SK-N-SH treated with all-trans-retinoic acid at 6 μM for 48 hours (cell line): ENCODE measurements at regions not wholly inside any gene's neighbourhood (a gene's known extent, or its start where the extent isn't known, plus 50 kb on each side); places are given as distances from the start of the nearest gene placed in this dataset.

Experiments used
- ATAC-seq: fragments of 200-7000 bp; cut with Tn5 transposase; 3 replicates; pipeline ENCODE4 v1.9.1; 2020; ENCODE audit warnings: mild to moderate bottlenecking, moderate library complexity
- ARNTL ChIP-seq: fragments of 450-650 bp; formaldehyde crosslinking; IDR thresholded peaks from 2 replicates; pipeline ENCODE4 v1.5.0; 2020; ENCODE audit warnings: low read depth, mild to moderate bottlenecking, moderate library complexity, borderline replicate concordance
- CREB5 ChIP-seq: fragments of 250-450 bp; sonication (Bioruptor Pico); IDR thresholded peaks from 2 replicates; pipeline ENCODE4 v1.5.1; 2020; ENCODE audit warnings: low read depth, mild to moderate bottlenecking, moderate library complexity
- CSDC2 ChIP-seq: fragments of 250-450 bp; sonication (Bioruptor Pico); IDR thresholded peaks from 2 replicates; pipeline ENCODE4 v1.5.0; 2020; ENCODE audit warnings: mild to moderate bottlenecking, moderate library complexity
- CSRNP3 ChIP-seq: fragments of 250-450 bp; sonication (Bioruptor Pico); IDR thresholded peaks from 2 replicates; pipeline ENCODE4 v1.5.1; 2021; ENCODE audit warnings: mild to moderate bottlenecking, moderate library complexity
- ESRRG ChIP-seq: fragments of 250-450 bp; sonication (Bioruptor Pico); IDR thresholded peaks from 2 replicates; pipeline ENCODE4 v1.6.1; 2021; ENCODE audit warnings: mild to moderate bottlenecking
- GLIS3 ChIP-seq: fragments of 250-450 bp; sonication (Bioruptor Pico); IDR thresholded peaks from 2 replicates; pipeline ENCODE4 v1.5.0; 2020; ENCODE audit warnings: mild to moderate bottlenecking, moderate library complexity
- ISL1 ChIP-seq: fragments of 250-450 bp; sonication (Bioruptor Pico); IDR thresholded peaks from 2 replicates; pipeline ENCODE4 v2.1.2; 2022; ENCODE audit warnings: mild to moderate bottlenecking, moderate library complexity
- OSR1 ChIP-seq: fragments of 250-450 bp; sonication (Bioruptor Pico); IDR thresholded peaks from 2 replicates; pipeline ENCODE4 v1.8.0; 2022; ENCODE audit warnings: moderate library complexity, mild to moderate bottlenecking, inconsistent platforms
- PATZ1 ChIP-seq: fragments of 250-450 bp; sonication (Bioruptor Pico); IDR thresholded peaks from 2 replicates; pipeline ENCODE4 v1.8.0; 2020; ENCODE audit warnings: mild to moderate bottlenecking, moderate library complexity, borderline replicate concordance
- POU6F1 ChIP-seq: fragments of 250-450 bp; sonication (Bioruptor Pico); IDR thresholded peaks from 2 replicates; pipeline ENCODE4 v1.8.0; 2021; ENCODE audit warnings: low read depth, mild to moderate bottlenecking, moderate library complexity, borderline replicate concordance
- PPARA ChIP-seq: fragments of 250-450 bp; sonication (Bioruptor Pico); IDR thresholded peaks from 2 replicates; pipeline ENCODE4 v1.5.0; 2020; ENCODE audit warnings: mild to moderate bottlenecking, borderline replicate concordance
- RARB ChIP-seq: fragments of 250-450 bp; sonication (Bioruptor Pico); IDR thresholded peaks from 2 replicates; pipeline ENCODE4 v1.8.0; 2021; ENCODE audit warnings: mild to moderate bottlenecking, moderate library complexity
- SNAI2 ChIP-seq: fragments of 250-450 bp; sonication (Bioruptor Pico); IDR thresholded peaks from 2 replicates; pipeline ENCODE4 v1.5.0; 2020; ENCODE audit warnings: mild to moderate bottlenecking, moderate library complexity
- TCF4 ChIP-seq: fragments of 250-450 bp; sonication (Bioruptor Pico); IDR thresholded peaks from 2 replicates; pipeline ENCODE4 v1.8.0; 2021; ENCODE audit warnings: mild to moderate bottlenecking, moderate library complexity, borderline replicate concordance
- TOX ChIP-seq: fragments of 250-450 bp; sonication (Bioruptor Pico); IDR thresholded peaks from 2 replicates; pipeline ENCODE4 v1.8.0; 2021; ENCODE audit warnings: mild to moderate bottlenecking, moderate library complexity, borderline replicate concordance
- TSHZ2 ChIP-seq: fragments of 250-450 bp; sonication (Bioruptor Pico); IDR thresholded peaks from 2 replicates; pipeline ENCODE4 v1.5.0; 2020; ENCODE audit warnings: mild to moderate bottlenecking, moderate library complexity
- ZC3H10 ChIP-seq: fragments of 250-450 bp; sonication (Bioruptor Pico); IDR thresholded peaks from 2 replicates; pipeline ENCODE4 v1.5.1; 2021; ENCODE audit warnings: mild to moderate bottlenecking, moderate library complexity
- ZFP3 ChIP-seq: fragments of 250-450 bp; sonication (Bioruptor Pico); IDR thresholded peaks from 2 replicates; pipeline ENCODE4 v1.5.0; 2020; ENCODE audit warnings: mild to moderate bottlenecking, moderate library complexity
- ZFP30 ChIP-seq: fragments of 450-650 bp; formaldehyde crosslinking; IDR thresholded peaks from 2 replicates; pipeline ENCODE4 v1.5.0; 2022; ENCODE audit warnings: mild to moderate bottlenecking, moderate library complexity
- ZNF565 ChIP-seq: fragments of 450-650 bp; formaldehyde crosslinking; conservative IDR thresholded peaks from 2 replicates; pipeline ENCODE4 v1.5.0; 2020; ENCODE audit warnings: low read depth, mild to moderate bottlenecking, moderate library complexity
- ZNF70 ChIP-seq: fragments of 450-650 bp; formaldehyde crosslinking; IDR thresholded peaks from 2 replicates; pipeline ENCODE4 v1.5.0; 2020; ENCODE audit warnings: mild to moderate bottlenecking, moderate library complexity
- ZNF8 ChIP-seq: fragments of 450-650 bp; formaldehyde crosslinking; IDR thresholded peaks from 2 replicates; pipeline ENCODE4 v1.5.0; 2020; ENCODE audit warnings: mild to moderate bottlenecking, moderate library complexity

- ATAC-seq, result no peak
- TF ChIP-seq RARB (CRISPR knock-in tag), result no peak
- TF ChIP-seq CSRNP3 (CRISPR knock-in tag), result no peak
- no peak for TF ChIP-seq ZNF70 (CRISPR knock-in tag)
- TF ChIP-seq PATZ1 (CRISPR knock-in tag), result no peak
- no peak for TF ChIP-seq PPARA (CRISPR knock-in tag)
- no peak for TF ChIP-seq TOX
- no peak for TF ChIP-seq CREB5
- no peak for TF ChIP-seq ZNF8 (CRISPR knock-in tag)
- TF ChIP-seq ZFP3, result no peak
- no peak for TF ChIP-seq ARNTL
- no peak for TF ChIP-seq POU6F1
- TF ChIP-seq ZNF565 (CRISPR knock-in tag), result no peak
- TF ChIP-seq SNAI2 (CRISPR knock-in tag), result no peak
- TF ChIP-seq OSR1 (CRISPR knock-in tag), result no peak
- no peak for TF ChIP-seq GLIS3 (CRISPR knock-in tag)
- no peak for TF ChIP-seq ESRRG (CRISPR knock-in tag)
- no peak for TF ChIP-seq TCF4 (CRISPR knock-in tag)
- no peak for TF ChIP-seq TSHZ2 (CRISPR knock-in tag)
- no peak for TF ChIP-seq CSDC2 (CRISPR knock-in tag)
These were observed 143.8 kb upstream of the BMPER start for GRCh38 chr7:33761449-33762080.

- ATAC-seq, result peak; percentile 28; the same call in 1 of the 3 replicates
- TF ChIP-seq TCF4 (CRISPR knock-in tag) (no peak), ZNF70 (CRISPR knock-in tag) (no peak), RARB (CRISPR knock-in tag) (no peak), ZNF8 (CRISPR knock-in tag) (no peak), ZNF565 (CRISPR knock-in tag) (no peak), TSHZ2 (CRISPR knock-in tag) (no peak), CSDC2 (CRISPR knock-in tag) (no peak), CSRNP3 (CRISPR knock-in tag) (no peak), ZFP3 (no peak), ISL1 (CRISPR knock-in tag) (no peak), SNAI2 (CRISPR knock-in tag) (no peak), ZC3H10 (no peak), ZFP30 (CRISPR knock-in tag) (no peak), CREB5 (no peak)
These were observed 143.0 kb upstream of the BMPER start for GRCh38 chr7:33762151-33762910.
